ENCODE measurements at regions not wholly inside any gene's neighbourhood (a gene's known extent, or its start where the extent isn't known, plus 50 kb on each side); places are given as distances from the start of the nearest gene placed in this dataset.

DNA sequence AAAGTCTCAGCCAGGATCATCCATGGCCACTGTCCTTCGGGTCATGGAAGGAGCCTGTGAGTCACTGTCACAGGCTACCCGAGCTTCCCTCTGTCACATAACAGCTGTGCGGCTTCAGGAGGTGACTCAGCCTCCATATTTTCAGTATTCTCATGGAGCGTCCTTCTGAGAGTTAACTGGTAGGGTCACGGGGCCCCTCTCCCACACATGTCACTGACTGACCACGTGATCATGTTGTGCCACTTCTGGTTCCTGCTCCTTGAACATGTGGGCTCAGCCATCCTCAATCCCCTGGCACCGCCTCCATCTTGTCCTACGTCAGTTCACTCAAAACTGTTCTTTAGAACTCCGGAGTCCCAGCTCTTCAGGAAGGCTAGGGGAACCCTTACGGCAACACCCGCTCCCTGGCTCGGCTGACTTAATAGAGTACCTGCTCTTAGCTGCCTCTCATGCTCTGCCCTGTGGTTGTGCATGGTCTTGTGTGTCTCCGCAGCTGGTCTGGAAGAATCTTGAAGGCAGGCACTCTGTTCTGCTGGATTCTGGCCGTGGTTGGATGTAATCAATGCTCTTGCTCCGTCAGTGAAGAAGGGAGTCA, 182.8 kb downstream of the ICE1 start:
- Histone ChIP-seq H3K9ac (replicated peaks; ENCODE audit: extremely low read depth, insufficient read depth, low read length) (no peak overlapping the region), H3K4me3 (replicated peaks in 1 of 3; ENCODE audit: insufficient read depth in 1 of 3, low read depth in 1 of 3, low read length in 3 of 3) (no peak overlapping the region), H3K27me3 (ENCODE audit: control insufficient read depth in 2 of 2, insufficient read depth in 2 of 2, low read length in 2 of 2) (no peaks in the 10 kb centered on the region), H3K36me3 (ENCODE audit: control insufficient read depth in 2 of 2, extremely low read depth in 1 of 2, insufficient read depth in 2 of 2, low read length in 2 of 2) (no peaks in the 10 kb centered on the region), H3K27ac (ENCODE audit: insufficient read depth, low read depth, low read length) (no peak overlapping the region), H3K4me2 (ENCODE audit: insufficient read depth, low read length) (no peak overlapping the region), H2AFZ (ENCODE audit: low read depth, low read length) (no peak overlapping the region), H3K9me1 (replicated peaks; ENCODE audit: control insufficient read depth, extremely low read depth, insufficient read depth, low read length) (no peaks in the 10 kb centered on the region), H3K9me3 (replicated peaks; ENCODE audit: control insufficient read depth, insufficient read depth, low read length) (no peaks in the 10 kb centered on the region), H4K20me1 (replicated peaks; ENCODE audit: control insufficient read depth, extremely low read depth, insufficient read depth, low read length) (no peaks in the 10 kb centered on the region), H3K4me1 (ENCODE audit: control insufficient read depth, extremely low read depth, insufficient read depth, low read length) (no peaks in the 10 kb centered on the region), H3K79me2 (ENCODE audit: control insufficient read depth, insufficient read depth, low read length) (no peaks in the 10 kb centered on the region)
- no peak for TF ChIP-seq MYC (IDR thresholded peaks at IDR 0.05; ENCODE audit: low read depth, low read length)
- no peak for TF ChIP-seq POLR2A (IDR thresholded peaks at IDR 0.05; ENCODE audit: low read depth, low read length)
- TF ChIP-seq, protein P1, sequence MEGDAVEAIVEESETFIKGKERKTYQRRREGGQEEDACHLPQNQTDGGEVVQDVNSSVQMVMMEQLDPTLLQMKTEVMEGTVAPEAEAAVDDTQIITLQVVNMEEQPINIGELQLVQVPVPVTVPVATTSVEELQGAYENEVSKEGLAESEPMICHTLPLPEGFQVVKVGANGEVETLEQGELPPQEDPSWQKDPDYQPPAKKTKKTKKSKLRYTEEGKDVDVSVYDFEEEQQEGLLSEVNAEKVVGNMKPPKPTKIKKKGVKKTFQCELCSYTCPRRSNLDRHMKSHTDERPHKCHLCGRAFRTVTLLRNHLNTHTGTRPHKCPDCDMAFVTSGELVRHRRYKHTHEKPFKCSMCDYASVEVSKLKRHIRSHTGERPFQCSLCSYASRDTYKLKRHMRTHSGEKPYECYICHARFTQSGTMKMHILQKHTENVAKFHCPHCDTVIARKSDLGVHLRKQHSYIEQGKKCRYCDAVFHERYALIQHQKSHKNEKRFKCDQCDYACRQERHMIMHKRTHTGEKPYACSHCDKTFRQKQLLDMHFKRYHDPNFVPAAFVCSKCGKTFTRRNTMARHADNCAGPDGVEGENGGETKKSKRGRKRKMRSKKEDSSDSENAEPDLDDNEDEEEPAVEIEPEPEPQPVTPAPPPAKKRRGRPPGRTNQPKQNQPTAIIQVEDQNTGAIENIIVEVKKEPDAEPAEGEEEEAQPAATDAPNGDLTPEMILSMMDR (IDR thresholded peaks at IDR 0.05; ENCODE audit: extremely low read depth in 1 of 2, insufficient read depth in 1 of 2, low read depth in 1 of 2, low read length in 2 of 2), result no peak
- TF ChIP-seq POLR2AphosphoS5 (IDR thresholded peaks at IDR 0.05; ENCODE audit: insufficient read depth, low read depth, low read length), result no peak
- no peak for TF ChIP-seq JUN (IDR thresholded peaks at IDR 0.05; ENCODE audit: borderline replicate concordance, insufficient read depth, insufficient read length, low read depth)
- no peak for TF ChIP-seq FOS (IDR thresholded peaks at IDR 0.05; ENCODE audit: borderline replicate concordance, insufficient read depth, low read length)
- TF ChIP-seq, protein P2, sequence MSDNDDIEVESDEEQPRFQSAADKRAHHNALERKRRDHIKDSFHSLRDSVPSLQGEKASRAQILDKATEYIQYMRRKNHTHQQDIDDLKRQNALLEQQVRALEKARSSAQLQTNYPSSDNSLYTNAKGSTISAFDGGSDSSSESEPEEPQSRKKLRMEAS (IDR thresholded peaks at IDR 0.05; ENCODE audit: insufficient read depth, insufficient read length), result no peak
- no peak for TF ChIP-seq GATA2 (IDR thresholded peaks at IDR 0.05; ENCODE audit: insufficient read depth, insufficient read length, low read depth, low read length)
- no peak for TF ChIP-seq EZH2 (IDR thresholded peaks at IDR 0.05; ENCODE audit: borderline replicate concordance, low read depth, low read length, severe bottlenecking)
- dilution Hi-C loops (cut with MboI; ENCODE audit: extremely low pct_ligation_motif_present, low sequenced_read_pairs), result no loop called here
- no TSS peak for BruUV-seq (replicated peaks)
- intact Hi-C loops (cut with micrococcal nuclease), result no loop called here
- ChIA-PET POLR2A (no interaction called here), CTCF (no interaction called here)
- DNase-seq (ENCODE audit: low read depth, low spot score) (no peak), FAIRE-seq (no peak)
